Activated naive CD4-positive, alpha-beta T cell treated with anti-CD3 and anti-CD28 coated beads, Interleukin-2, amount 50 U/mL, for 16 hours (primary cell): ENCODE measurements at regions not wholly inside any gene's neighbourhood (a gene's known extent, or its start where the extent isn't known, plus 50 kb on each side); places are given as distances from the start of the nearest gene placed in this dataset.
"Not testable (repeated sequence)": the region's sequence is repeated elsewhere in the genome, so short reads cannot be mapped to it uniquely, and the experiment has no call there.

Source experiments
- DNase-seq: peaks from one replicate; pipeline ENCODE4 v3.0.0-alpha.2; 2020

DNA sequence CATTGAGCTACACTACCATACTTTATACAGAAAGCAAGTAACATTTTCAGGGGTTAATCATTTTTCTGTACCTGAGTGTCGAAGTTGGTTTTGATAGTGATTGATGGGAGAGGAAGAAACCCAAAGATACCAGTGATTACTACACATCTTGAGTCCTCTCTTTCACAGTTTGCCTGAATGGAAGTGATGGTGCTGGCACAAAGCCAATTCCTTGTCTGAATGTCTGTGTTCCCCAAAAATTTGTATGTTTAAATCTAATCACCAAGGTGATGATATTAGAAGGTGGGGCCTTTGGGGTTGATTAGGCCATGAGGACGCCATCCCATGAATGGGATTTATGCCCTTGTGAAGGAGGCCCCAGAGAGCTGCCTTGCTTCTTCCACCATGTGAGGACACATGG lies 696.9 kb upstream of the ANKRD30A start:
- no peak for DNase-seq

DNA sequence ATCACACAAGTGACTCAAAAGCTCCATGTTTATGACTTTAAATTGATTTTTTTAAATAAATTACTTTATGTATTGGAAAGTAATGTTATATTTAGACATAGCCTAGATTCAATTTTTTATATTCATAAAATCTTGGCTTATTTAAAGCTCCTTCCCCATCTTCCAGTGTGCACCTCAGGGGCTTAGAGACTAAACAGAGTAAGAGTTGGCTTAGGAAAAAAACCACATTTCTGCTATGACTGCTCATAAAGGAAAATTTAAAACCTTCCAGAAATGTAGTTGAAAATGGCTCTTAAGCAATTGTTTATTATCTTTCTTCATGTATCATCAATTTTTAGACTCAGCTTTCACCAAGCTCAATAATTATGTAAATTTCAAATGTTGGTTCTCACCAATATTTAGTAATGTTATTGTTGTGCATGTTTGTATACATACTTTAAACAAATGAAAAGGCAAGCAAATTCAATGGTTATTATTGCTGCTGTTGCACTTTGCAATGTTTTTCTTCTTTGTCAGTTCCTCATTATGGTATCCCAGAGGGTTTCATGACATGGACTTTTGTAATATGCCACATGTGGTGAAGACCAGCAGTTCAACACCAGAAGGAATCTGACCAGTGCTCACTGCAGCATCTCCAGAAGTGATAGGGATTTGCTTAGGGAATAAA lies 700.1 kb upstream of the ANKRD30A start:
- no peak for DNase-seq

DNA sequence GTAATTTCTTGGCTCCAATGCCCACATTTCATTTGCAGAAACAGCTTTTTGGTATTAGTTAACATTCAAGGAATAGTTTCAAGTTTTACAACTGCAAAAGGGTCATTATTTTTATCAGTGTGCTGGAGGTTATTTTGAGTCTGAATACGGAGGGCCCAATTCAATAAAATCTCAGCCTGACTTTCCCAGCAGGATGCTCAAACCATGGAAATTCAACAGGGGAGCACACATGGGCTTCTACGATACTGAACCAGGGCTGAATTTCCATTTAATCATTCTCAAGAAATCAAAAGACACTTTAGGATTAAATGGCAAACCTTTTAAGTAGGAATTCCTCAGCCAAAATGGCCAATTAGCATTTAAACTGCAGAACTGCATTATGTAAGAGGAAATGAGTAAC lies 700.9 kb upstream of the ANKRD30A start:
- DNase-seq, result no peak

DNA sequence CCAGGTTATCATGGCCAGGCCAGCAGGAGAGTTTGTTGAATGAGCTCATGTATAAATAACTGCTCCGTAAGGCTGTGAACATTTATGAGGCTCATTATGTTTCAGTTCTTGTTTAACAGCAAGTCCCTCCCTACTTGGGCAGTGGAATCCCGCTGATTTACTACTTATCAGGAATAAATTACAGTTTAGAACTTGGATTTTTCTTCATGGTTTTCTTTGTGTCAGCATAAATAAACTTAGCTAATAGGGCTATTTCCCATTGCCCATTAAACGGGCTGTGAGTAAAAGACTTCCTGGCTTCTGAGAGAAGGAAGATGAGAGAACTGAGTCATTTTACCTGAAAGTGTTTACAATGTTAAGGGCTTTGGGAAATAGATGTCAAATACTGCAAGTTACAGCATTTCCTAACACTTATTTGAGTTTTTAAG lies 701.6 kb upstream of the ANKRD30A start:
- DNase-seq, result no peak

DNA sequence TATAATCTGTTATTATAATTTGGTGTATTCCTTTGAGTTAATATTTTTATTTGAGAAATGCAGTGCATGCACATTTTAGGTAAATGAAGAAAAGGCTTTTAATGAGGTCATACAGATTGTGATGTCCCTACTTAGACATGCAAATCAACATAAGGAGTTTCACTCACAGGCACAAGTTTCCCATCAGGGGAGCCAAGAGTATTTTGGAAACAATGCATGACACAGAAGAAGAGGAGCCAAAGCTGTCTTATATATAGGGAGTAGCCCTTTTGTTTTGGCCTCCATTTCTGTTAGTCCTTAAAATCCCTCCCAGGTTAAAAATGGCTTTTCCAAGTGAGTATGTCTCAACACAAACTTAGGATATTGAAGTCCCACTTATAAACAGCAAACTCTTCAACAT lies 703.4 kb upstream of the ANKRD30A start:
- no peak for DNase-seq

DNA sequence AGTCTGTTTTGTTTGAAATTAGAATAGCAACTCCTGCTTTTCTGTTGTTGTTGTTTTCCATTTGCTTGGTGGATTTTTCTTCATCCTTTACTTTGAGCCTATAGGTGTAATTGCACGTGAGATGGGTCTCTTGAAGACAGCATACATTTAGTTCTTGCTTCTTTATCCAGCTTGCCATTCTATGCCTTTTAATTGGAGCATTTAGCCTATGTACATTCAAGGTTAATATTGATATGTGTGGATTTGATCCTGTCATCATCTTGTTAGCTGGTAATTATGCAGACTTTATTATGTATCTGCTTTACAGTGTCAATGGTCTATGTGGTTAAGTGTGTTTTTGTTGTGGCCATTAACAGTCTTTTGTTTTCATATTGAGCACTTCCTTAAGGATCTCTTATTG lies 708.9 kb upstream of the ANKRD30A start:
- DNase-seq, result no peak

DNA sequence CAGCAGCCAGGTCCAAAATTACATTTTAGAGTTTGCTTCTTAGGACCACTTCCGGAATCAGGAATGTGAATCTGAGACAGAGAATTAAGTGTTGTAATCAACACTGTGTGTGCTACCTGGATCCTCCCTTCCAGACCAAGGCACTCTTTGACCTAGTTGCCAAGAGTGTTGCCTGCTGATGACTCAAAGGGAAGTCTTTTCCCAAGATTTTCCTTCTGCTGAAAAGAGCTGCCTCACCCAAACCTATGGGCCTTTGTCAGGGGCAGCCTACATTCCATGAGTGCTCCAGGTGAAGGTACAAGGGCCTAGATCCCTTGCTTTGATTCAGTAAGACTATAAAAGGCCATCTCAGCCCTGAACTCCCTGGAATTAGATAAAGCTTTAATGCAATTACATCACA lies 712.5 kb upstream of the ANKRD30A start:
- DNase-seq, result no peak

DNA sequence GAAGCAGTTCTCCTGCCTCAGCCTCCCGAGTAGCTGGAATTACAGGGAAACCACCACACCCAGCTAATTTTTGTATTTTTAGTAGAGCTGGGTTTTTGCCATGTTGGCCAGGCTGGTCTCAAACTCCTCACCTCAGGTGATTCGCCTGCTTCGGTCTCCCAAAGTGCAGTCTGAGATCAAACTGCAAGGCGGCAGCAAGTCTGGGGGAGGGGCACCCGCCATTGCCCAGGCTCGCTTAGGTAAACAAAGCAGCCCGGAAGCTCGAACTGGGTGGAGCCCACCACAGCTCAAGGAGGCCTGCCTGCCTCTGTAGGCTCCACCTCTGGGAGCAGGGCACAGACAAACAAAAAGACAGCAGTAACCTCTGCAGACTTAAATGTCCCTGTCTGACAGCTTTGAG lies 725.2 kb upstream of the ANKRD30A start:
- not testable (repeated sequence) for DNase-seq

DNA sequence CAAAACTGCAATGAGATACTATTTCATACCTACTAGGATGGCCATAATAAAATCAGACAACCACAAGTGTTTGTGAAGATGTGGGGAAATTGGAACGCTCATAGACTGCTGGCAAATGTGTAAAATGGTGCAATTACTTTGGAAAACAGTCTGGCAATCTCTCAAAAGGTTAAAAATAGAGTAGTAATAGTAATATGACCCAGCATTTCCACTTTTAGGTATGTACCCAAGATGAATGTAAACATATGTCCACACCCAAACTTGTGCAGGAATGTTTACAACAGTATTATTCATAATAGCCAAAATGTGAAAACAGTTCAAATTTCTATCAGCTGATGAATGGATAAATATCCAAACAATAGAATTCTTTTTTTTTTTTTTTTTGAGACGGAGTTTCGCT lies 731.6 kb upstream of the ANKRD30A start:
- DNase-seq, result no peak

DNA sequence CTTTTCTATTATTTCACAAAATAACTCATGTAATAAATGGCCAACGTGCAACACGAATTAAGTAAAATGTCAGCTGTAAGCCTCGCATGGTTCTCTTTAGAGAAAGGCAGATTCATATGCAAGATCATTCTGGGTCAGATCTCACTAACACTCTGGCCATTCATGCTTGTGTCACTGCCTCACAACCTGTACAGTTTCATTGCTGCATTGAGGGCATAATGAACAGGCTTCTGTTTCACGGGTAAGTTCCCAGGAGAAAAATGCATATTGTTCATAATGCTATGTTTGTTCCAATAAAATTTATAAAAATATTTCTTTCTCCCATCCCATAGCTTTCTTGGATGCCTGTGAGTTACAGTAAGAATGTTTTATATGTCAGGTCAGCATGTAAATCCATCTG lies 734.0 kb upstream of the ANKRD30A start:
- no peak for DNase-seq

DNA sequence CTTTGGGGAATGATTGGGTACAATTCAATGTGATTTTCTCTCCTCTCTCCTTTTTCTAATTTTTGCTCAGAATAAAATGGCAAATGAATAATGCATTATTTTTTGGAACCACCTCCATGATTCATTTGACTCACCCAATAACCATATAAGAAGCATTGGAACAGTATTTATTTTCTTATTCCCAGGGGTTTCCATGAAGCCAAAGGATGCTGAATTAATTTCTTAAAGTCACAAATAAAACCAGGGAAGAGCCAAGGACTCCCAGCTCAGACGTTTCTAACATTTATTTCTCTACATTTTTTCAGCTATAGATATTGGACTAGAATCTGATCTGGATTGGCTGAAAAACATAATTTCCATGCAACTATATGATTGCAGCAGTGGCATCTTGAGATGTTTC lies 735.2 kb upstream of the ANKRD30A start:
- DNase-seq, result no peak

DNA sequence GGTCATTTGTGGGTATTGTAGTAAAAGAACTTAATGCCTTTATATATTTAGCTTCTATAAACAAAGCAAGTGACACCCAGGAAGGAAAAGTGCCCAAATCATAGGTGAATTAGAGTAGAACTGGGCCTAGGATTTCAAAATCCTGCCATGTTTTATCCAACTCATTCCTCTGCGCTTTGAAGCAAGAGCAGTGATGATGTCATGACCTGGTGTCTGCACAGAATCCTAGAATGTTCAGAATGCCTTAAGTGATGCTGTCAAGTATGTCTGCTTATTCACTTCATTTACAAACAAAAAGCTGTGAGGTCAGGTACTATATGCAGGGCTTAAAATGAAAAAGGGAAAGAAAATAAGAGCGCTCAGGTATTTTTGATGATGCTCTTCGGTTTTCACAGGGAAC lies 737.2 kb upstream of the ANKRD30A start:
- DNase-seq, result no peak

DNA sequence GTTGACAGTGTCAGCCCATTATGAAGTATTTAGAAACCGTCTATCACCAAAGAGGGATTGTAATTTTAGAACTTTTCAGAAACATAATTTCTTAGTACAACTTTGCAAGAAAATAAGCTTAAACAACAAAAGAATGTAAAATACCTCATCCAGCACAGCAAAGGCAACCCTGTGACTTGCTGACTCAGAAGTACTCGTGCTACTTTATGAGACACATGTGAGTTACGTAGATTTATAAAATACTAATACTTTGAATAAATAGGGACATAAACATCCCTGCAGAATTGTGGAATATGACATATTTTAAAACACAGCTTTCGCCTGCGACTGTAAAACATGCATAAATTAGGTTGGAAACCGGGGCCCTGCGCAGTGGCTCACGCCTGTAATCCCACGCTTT lies 739.7 kb upstream of the ANKRD30A start:
- no peak for DNase-seq

DNA sequence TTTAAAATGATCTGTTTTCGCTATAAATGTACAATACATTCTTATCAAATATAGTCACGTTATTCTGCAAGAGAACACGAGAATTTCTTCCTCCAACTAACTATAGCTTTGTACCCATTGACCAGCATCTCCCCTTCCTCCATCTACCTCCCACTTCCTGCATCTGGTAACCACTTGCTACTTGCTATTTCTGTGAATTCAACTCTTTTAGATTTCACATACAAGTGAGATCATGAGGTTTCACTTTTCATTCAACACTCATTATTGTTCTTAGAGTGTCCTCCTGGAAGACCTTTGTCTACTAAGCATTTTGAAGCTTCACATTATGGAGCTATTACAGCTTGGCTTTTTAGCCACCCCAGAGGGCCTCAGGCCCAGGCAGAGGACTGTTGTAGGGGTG lies 741.3 kb upstream of the FZD8 start:
- DNase-seq, result no peak

DNA sequence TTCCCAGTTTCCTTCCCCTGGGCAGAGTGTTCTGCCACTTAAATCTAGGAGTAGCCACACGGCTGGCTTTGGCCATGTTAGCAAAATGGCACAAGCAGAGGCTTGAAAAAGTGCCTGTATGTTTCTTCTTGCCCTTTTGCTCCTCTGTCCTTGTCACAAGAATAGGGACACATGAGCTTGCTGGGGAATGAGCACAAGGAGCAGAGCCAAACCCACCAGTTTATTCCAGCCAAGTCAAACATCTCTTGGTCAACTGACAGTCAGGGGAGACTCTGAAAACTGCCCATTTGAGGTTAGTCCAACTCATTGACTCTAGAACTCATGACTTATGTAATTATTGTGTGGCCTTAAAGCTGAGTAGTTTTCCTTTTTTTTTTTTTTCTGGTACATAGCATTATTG lies 739.7 kb upstream of the FZD8 start:
- no peak for DNase-seq

DNA sequence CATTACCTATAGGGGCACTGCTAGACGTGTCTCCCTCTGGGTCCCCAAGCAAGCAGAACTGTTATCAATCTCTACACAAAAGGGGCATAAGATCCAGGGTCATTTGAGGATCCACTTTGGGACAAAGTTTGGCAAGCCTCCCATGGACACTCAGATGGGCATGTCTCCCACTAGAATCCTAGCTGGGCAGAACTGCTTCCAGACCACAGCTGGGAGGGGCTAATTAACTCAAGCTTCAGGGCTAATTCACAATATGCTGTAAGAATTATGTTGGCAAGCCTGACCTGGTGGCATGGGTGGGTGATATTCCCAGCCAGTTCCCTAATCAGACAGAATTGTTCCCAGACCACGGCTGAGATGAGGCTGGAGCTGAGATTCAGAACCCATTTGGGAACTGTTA lies 738.4 kb upstream of the FZD8 start:
- DNase-seq, result no peak

DNA sequence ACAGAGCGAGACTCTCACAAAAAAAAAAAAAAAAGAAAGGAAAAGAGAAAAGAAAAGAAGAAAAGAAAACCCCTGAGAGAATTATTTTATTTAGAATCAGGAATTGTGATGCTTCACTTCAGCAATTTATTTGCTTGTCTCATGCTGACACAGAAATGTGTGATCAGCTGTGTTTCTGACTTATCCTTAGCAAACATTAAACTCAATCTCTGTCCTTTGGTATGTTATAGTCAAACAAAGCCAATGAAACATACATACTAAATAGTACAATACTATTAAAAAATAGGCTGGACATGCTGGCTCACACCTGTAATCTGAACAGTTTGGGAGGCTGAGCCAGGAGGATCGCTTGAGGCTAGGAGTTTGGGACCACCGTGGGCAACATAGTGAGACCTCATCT lies 733.0 kb upstream of the FZD8 start:
- DNase-seq, result no peak

DNA sequence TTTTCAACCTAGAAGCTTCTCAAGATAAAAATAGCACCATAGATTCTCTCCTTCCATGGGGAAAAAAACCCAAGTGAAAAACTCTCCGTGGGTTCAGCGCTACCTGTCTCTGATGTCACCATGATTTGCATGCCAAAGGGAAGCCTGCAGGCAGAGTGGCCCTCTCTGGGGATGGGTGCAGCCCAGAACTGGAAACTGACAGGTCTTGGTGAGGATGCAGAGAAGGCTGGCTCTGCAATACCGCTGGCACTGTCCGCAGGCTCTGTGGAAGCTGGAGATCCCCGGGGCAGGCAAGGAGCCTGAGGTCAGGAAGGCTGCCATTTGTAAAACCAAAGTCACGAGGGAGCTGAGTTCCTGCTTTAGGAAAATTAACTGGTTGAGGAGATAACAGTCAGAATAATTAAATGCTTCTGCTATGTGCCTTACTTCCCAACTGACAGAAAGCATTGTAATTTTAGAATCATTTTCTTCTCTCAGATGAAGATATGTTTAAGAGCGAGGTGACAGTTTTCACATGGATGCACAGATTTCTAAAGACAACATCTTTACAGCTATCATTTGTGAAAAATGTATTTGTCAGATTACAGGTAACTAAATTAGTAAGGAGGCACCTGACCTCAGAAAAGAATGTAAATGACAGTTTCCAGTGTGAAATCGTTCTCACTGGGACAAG lies 731.5 kb upstream of the FZD8 start:
- no peak for DNase-seq

DNA sequence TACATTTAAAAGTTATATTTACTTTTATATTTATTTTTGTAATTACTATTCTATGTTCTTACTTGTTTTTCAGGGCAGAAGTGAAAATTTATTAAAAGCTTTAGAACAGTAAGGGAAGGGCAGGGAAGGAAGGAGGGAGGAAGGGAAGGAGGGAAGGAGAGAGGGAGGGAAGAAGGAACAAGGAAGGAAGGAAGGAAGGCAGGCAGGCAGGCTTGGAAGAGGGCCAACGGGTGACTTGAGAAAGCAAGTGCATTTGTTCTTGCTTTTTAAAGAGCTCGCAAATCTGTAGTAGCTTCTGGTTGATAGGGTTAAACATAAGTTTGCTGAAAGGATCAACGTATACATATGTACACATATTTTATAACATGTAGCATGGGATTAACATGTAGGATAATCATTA lies 725.3 kb upstream of the FZD8 start:
- DNase-seq, result no peak

DNA sequence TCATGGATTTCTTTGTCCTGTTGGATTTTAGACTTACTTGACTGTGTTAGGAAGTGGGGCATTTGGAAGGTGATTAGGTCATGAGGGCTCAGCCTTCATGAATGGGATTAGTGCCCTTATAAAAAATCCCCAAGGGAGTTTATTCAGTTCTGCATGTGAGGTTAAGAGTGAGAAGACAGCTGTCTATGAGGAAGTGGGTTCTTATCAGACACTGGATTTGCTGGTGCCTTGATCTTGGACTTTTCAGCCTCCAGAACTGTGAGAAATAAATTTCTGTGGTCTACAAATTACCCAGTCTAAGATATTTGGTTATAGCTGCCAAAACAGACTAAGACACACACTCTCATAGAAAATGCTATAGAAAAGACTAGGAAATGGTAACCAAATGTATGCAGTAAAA lies 724.7 kb upstream of the FZD8 start:
- DNase-seq, result no peak

DNA sequence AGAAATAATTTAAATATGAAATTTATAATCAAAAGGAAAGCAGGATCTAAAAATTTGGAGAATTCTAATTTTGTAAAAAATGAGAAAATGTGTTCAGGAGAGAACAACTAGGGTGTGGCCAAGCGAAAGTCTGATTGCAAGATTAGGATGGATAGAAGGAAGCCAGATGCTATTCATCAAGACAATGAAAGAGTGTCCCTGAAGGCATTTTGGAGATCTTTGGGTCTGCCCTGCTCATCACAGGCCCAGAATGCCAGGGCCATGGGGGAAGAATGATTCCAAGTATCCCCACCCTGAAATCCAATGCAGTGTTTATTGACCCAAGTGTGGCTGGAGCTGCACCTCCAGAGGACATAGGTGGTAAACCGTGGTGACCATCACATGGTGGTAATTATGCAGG lies 724.0 kb upstream of the FZD8 start:
- DNase-seq, result no peak

DNA sequence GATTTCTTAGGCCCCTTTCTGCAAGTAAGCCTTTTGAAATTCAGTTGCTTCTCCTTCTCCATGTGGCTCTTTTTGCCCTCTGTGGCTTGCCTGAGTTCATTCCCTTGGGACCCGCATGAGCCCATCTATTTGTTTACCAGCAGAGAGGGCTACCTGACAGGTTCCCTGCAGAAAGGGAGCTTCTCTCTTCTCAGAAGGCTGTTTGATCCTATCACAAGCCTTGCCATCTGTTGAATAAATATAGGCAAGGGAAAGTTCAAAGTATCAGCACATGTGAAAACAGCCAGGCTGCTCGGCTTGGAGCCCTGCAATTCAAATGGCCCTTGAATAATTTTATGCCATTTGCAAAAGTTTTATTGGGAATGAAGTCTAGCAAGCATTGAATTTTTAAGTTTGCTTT lies 720.2 kb upstream of the FZD8 start:
- DNase-seq, result no peak

DNA sequence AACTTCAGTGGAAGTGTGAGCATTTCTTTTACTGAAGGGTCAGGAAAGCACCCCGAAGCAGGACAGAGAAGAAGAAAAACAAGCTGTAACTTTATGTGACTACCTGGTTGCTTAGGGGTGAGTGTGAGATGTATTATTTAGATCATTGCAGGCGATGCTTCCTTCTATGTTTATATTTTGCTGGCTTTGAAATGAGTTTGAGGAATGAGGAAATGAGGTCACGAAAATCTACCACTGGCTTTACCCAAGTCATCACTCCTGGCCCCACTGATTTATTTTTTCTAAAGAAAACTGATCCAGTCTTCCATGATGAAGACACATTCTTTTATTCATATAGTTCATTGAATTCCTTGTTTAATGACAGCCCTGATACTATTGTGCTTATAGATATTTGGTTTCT lies 716.6 kb upstream of the FZD8 start:
- no peak for DNase-seq

DNA sequence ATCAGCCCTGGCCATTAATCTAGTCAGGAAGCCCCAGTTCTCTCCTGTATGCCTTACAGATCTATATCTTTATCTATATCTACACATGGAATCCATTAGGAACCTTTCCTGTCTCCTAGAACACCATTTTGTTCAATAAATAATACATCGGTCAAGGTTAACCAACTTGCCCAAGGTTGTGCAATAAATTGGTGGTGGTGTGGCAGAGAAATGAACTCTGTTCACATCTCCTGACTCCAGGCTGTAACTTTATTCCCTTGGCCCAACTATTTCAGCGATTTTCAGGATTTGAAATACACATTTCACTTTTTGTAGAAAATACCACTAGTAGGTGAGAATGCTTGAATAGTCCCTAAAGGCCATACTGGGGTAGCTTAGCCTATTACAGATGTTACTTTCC lies 712.5 kb upstream of the FZD8 start:
- DNase-seq, result no peak

DNA sequence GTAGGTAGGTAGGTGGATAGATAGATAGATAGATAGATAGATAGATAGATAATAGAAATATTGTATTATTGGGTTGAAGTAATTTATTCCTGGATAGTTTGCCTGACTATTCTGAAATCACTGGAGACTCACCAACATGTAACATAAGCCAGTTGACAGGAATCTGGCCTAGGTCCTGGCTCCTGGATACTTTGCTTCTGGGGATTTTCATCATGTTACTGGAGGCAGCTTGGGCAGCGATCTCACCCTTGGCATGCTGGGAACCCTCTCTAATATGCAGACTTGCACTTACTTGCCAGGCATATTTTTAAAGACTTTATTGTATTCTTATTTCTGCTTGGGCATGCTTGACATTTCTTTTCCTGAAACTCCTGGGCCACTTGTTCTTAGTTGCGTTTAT lies 709.1 kb upstream of the FZD8 start:
- DNase-seq, result no peak
